ENCODE measurements at regions not wholly inside any gene's neighbourhood (a gene's known extent, or its start where the extent isn't known, plus 50 kb on each side); places are given as distances from the start of the nearest gene placed in this dataset.

DNA sequence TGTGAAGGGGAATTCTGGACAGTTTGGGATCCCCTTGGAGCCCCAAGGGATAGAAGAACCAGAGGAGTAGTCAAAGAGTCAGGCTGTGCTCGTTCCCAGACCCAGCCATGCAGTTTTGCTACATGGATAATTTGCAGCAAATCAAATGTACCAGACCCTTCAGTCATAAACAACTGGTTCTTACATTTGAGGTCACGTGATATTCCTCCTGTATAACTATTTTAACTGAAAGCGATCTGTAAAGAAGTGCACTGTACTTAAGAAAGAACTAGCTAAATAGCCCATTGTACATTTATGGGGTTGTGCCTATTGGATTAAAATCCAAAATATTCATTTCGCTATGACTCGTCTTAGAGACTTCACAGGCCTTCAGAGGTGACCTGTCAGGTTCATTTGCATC is 550.2 kb upstream of the TENM3 start:
- Mint-ChIP-seq H3K4me1 (no peaks in the 10 kb centered on the region), H3K4me3 (no peak overlapping the region), H3K9me3 (peaks cover 3% of the 10 kb centered on the region), H3K36me3 (ENCODE audit: low read depth) (no peaks in the 10 kb centered on the region), H3K27ac (no peak overlapping the region), H3K27me3 (no peaks in the 10 kb centered on the region)
- no peak for ATAC-seq (replicated peaks)

DNA sequence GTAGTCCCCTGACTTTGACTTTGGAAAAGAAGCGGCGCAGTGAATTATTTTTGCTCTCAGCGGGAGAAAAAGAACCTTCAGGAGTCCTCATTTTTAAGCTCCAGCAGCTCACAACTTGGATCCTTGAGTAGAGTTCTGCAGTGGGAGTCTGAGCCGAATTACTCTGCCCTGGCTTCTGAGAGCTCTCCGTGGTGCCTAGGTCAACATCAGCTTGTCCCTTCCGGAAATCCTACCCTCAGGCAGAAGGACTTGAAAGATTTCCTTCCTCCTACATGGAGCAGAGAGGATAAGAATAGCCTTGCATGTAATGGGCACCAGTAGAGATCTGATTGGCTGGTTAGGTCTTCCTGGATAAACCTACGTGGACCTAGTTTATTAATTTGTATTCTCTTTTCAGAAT is 549.7 kb upstream of the TENM3 start:
- Mint-ChIP-seq H3K27ac (no peak overlapping the region), H3K27me3 (no peaks in the 10 kb centered on the region), H3K4me3 (no peak overlapping the region), H3K36me3 (ENCODE audit: low read depth) (no peaks in the 10 kb centered on the region), H3K9me3 (peaks cover 3% of the 10 kb centered on the region), H3K4me1 (no peaks in the 10 kb centered on the region)
- no peak for ATAC-seq (replicated peaks)

DNA sequence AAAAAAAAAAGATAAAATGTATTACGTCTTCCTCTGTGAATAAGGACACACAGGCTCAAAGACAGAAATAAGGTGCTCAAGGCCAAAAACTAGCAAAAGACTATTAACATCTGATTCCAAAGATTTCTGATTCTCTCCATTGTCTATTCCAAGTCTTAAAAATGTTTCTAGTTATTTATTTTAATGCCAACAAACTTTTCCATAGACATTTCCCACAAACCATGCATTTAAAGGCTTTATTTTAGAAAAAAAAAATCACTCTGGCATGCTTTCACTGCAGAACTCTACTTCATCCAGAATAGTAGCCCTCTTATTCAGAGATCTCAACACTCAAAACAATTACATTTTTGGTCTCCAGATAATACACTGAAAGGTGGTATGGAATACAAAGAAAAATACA is 545.0 kb upstream of the TENM3 start:
- no peaks in the 10 kb centered on the region for H3K36me3 Mint-ChIP-seq (ENCODE audit: low read depth)
- ATAC-seq (replicated peaks): no peak

GRCh38 chr4:181701214-181701613 is 542.0 kb upstream of the TENM3 start:
- Mint-ChIP-seq H3K27ac (no peak overlapping the region), H3K4me1 (no peaks in the 10 kb centered on the region), H3K9me3 (peaks cover 3% of the 10 kb centered on the region), H3K36me3 (ENCODE audit: low read depth) (no peaks in the 10 kb centered on the region), H3K27me3 (no peaks in the 10 kb centered on the region), H3K4me3 (no peak overlapping the region)
- ATAC-seq (replicated peaks): no peak

More for the DNA sequence above, 545.0 kb upstream of the TENM3 start:
- no peaks in the 10 kb centered on the region for H3K4me1 Mint-ChIP-seq
- H3K4me3 Mint-ChIP-seq: no peak overlapping the region
- H3K27me3 Mint-ChIP-seq: no peaks in the 10 kb centered on the region
- peaks cover 3% of the 10 kb centered on the region for H3K9me3 Mint-ChIP-seq
- no peak overlapping the region for H3K27ac Mint-ChIP-seq

DNA sequence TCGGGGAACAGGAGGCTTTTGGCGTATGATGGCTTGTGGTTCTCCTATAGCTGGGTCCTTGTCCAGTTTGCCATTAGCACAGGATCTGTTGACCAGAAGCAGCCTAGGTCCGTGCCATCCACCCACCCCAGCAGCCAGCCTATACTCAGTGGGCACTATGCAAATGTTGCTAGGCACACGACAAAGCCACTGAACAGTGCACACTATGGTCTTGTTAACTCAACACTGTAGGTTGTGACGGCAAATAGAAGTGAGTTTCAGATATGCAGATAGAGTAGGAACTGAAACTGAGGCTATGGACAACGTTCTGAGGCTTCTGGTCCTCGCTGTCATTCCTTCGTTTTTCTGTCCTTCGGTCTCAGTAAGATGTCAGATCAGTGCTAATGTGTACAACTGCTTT is 541.3 kb upstream of the TENM3 start:
- H3K4me1 Mint-ChIP-seq: no peaks in the 10 kb centered on the region
- H3K36me3 Mint-ChIP-seq (ENCODE audit: low read depth): no peaks in the 10 kb centered on the region
- peaks cover 3% of the 10 kb centered on the region for H3K9me3 Mint-ChIP-seq
- no peak overlapping the region for H3K4me3 Mint-ChIP-seq
- H3K27ac Mint-ChIP-seq: no peak overlapping the region
- no peak for ATAC-seq (replicated peaks)
- no peaks in the 10 kb centered on the region for H3K27me3 Mint-ChIP-seq

DNA sequence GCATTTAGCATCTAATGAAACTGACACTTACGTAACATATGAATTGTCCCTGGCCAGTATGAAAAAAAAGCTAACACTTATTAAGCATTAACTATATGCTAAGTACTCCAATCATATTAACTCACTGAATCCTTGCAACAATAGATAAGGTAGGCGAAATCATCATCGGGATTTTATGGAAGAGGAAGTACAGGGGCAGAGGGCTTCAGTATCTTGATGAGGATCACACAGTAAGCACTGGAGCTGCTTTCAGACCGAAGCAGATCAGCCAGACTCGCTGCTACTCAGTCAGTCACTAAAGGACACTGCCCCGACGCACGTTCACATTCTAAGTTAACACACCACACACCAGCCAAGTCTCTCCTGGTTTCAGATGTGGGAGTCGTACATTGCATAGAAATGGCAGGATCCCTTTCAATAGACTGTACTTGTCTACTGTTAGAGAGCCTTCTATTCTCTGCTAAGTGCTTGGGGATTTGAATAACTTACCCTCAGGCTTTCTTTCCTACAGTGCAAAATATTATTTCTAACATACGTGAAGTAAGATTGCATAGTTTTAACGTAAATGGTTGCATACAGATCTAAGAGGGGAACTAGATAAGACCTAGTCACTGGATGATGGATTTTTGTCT is 540.2 kb upstream of the TENM3 start:
- Mint-ChIP-seq H3K4me3 (no peak overlapping the region), H3K9me3 (peaks cover 3% of the 10 kb centered on the region), H3K27ac (no peak overlapping the region), H3K4me1 (no peaks in the 10 kb centered on the region), H3K27me3 (no peaks in the 10 kb centered on the region), H3K36me3 (ENCODE audit: low read depth) (no peaks in the 10 kb centered on the region)
- ATAC-seq (replicated peaks): no peak

DNA sequence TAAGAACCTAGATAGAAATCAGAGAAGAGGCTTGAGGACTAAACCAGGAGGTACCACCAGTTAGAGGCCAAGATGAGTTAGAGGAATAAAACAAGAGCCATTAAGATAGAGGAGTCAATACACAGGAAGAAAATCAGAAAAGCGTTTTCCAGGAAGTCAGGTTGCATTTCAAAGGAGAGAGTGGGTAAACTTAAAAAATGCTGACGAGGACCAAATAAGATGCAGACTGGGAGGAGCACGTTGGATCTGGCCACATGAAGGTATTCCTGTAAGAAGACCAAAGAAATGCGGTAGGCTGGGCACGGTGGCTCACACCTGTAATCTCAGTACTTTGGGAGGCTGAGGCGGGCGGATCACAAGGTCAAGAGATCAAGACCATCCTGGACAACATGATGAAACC is 533.1 kb upstream of the TENM3 start:
- H3K4me3 Mint-ChIP-seq: no peak overlapping the region
- ATAC-seq (replicated peaks): no peak
- no peak overlapping the region for H3K27ac Mint-ChIP-seq
- H3K27me3 Mint-ChIP-seq: no peaks in the 10 kb centered on the region
- no peaks in the 10 kb centered on the region for H3K4me1 Mint-ChIP-seq
- peaks cover 16% of the 10 kb centered on the region for H3K9me3 Mint-ChIP-seq
- no peaks in the 10 kb centered on the region for H3K36me3 Mint-ChIP-seq (ENCODE audit: low read depth)

GRCh38 chr4:181711387-181711786 is 531.8 kb upstream of the TENM3 start:
- no peak for ATAC-seq (replicated peaks)
- no peaks in the 10 kb centered on the region for H3K36me3 Mint-ChIP-seq (ENCODE audit: low read depth)
- H3K27ac Mint-ChIP-seq: no peak overlapping the region
- H3K9me3 Mint-ChIP-seq: peaks cover 16% of the 10 kb centered on the region
- H3K4me3 Mint-ChIP-seq: no peak overlapping the region
- no peaks in the 10 kb centered on the region for H3K4me1 Mint-ChIP-seq
- no peaks in the 10 kb centered on the region for H3K27me3 Mint-ChIP-seq

GRCh38 chr4:181728305-181728966 is 514.8 kb upstream of the TENM3 start:
- H3K27ac Mint-ChIP-seq: no peak overlapping the region
- H3K36me3 Mint-ChIP-seq (ENCODE audit: low read depth): no peaks in the 10 kb centered on the region
- ATAC-seq (replicated peaks): no peak
- no peak overlapping the region for H3K4me3 Mint-ChIP-seq
- H3K27me3 Mint-ChIP-seq: no peaks in the 10 kb centered on the region
- no peaks in the 10 kb centered on the region for H3K4me1 Mint-ChIP-seq
- peaks cover 5% of the 10 kb centered on the region for H3K9me3 Mint-ChIP-seq

DNA sequence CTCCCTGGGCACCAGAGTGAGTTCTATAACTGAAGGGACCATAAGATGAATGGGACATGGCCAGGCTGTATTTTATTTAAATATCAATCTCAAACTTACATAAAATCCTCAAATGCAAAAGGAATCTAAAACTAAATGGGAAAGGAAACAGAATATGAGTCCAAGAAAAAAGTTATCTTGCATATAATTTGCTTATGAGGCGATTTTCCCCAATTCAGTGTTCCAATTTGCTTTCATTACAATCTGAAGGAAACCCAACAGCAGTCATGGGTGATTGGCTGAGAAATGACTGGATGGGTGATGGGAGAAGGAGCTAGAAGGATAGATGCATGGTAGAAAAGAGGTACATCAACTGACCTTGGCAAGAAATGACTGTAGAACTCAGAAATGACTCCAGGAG is 511.3 kb upstream of the TENM3 start:
- Mint-ChIP-seq H3K27me3 (no peaks in the 10 kb centered on the region), H3K4me3 (no peak overlapping the region)
- ATAC-seq (replicated peaks): no peak

DNA sequence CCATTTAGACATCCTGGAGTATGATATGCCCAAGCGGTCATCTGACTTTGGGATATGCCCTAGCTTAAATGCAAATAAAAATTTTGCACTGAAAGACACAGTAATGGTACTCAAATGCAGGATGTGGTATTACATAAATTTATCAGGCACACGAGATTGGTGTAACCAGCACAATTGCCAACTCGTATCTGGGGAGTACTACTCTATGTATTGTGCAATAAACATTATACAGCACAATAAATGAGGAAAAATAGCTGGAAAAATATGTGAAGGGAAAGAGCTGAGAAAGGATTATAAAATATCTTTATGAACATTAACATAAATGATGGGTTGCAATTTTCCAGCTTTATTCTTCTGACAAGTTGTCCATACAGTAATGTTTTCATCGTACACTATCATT is 505.5 kb upstream of the TENM3 start:
- no peaks in the 10 kb centered on the region for H3K36me3 Mint-ChIP-seq (ENCODE audit: low read depth)

More for the DNA sequence above, 511.3 kb upstream of the TENM3 start:
- H3K36me3 Mint-ChIP-seq (ENCODE audit: low read depth): no peaks in the 10 kb centered on the region
- peaks cover 4% of the 10 kb centered on the region for H3K9me3 Mint-ChIP-seq
- no peaks in the 10 kb centered on the region for H3K4me1 Mint-ChIP-seq
- H3K27ac Mint-ChIP-seq: no peak overlapping the region

DNA sequence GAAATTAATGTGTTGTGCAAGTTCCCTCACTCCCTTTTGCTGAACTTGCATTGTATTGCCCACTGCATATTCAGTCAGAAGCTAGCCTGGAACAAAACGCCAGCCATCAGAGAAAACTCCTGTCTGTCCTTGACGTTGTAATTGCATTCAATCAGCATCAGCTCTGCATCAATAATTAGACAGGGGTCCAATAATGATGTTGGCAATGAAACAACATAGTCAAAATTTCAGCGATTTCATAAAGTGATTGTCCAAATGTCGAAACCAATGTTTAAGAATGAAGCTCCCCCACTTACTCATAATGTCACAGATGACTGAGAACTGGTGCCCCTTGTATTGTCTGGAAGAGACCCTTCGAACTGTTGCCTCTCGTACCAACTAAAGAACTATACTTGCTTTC is 504.2 kb upstream of the TENM3 start:
- Mint-ChIP-seq H3K27me3 (no peaks in the 10 kb centered on the region), H3K36me3 (ENCODE audit: low read depth) (no peaks in the 10 kb centered on the region), H3K4me3 (no peak overlapping the region), H3K9me3 (no peaks in the 10 kb centered on the region), H3K27ac (no peak overlapping the region), H3K4me1 (no peaks in the 10 kb centered on the region)
- ATAC-seq (replicated peaks): no peak

More for the DNA sequence above, 505.5 kb upstream of the TENM3 start:
- Mint-ChIP-seq H3K9me3 (peaks cover 2% of the 10 kb centered on the region), H3K4me1 (no peaks in the 10 kb centered on the region), H3K27ac (no peak overlapping the region), H3K27me3 (no peaks in the 10 kb centered on the region), H3K4me3 (no peak overlapping the region)
- ATAC-seq (replicated peaks): no peak

DNA sequence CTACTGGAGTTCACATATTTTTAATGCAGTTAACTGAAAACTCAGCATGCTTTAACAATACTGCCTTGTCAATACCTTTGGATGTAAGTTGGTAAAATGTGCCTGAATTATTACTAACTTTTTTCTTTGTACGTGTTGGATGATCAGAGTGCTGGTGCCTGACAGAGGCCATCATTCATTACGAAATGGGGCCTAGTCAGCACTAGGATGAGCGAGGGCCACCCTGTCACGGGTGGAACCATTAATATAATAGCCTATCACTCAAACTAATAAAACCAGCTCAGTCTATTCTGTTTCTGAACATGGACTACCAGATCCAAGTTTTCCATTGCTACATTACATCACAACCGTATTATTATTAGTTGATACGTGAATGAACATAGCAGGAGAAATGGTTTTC is 501.7 kb upstream of the TENM3 start:
- no peak for ATAC-seq (replicated peaks)
- no peak overlapping the region for H3K4me3 Mint-ChIP-seq
- no peak overlapping the region for H3K27ac Mint-ChIP-seq
- no peaks in the 10 kb centered on the region for H3K27me3 Mint-ChIP-seq
- H3K36me3 Mint-ChIP-seq (ENCODE audit: low read depth): no peaks in the 10 kb centered on the region
- no peaks in the 10 kb centered on the region for H3K9me3 Mint-ChIP-seq
- no peaks in the 10 kb centered on the region for H3K4me1 Mint-ChIP-seq

- H3K4me1 Mint-ChIP-seq: no peaks in the 10 kb centered on the region
- H3K27me3 Mint-ChIP-seq: no peaks in the 10 kb centered on the region
- no peaks in the 10 kb centered on the region for H3K9me3 Mint-ChIP-seq
- H3K36me3 Mint-ChIP-seq (ENCODE audit: low read depth): no peaks in the 10 kb centered on the region
- no peak for ATAC-seq (replicated peaks)
- no peak overlapping the region for H3K4me3 Mint-ChIP-seq
- H3K27ac Mint-ChIP-seq: no peak overlapping the region
Measured at GRCh38 chr4:181745933-181746625, 497.1 kb upstream of the TENM3 start.

GRCh38 chr4:181748581-181748980 is 494.6 kb upstream of the TENM3 start:
- H3K27me3 Mint-ChIP-seq: no peaks in the 10 kb centered on the region
- no peak overlapping the region for H3K27ac Mint-ChIP-seq
- ATAC-seq (replicated peaks): no peak
- H3K4me1 Mint-ChIP-seq: no peaks in the 10 kb centered on the region
- no peaks in the 10 kb centered on the region for H3K36me3 Mint-ChIP-seq (ENCODE audit: low read depth)
- H3K4me3 Mint-ChIP-seq: no peak overlapping the region
- H3K9me3 Mint-ChIP-seq: no peaks in the 10 kb centered on the region
